Caco-2 (cell line): ENCODE measurements at regions not wholly inside any gene's neighbourhood (a gene's known extent, or its start where the extent isn't known, plus 50 kb on each side); places are given as distances from the start of the nearest gene placed in this dataset.

Source experiments
- BruUV-seq: library from RNA; stranded (reverse); fragments of 400-500 nt; replicated peaks from 2 replicates; lab custom pipeline; 2021; lab: Mats Ljungman, UMichigan
- CTCF ChIA-PET: fragments of 300-600 bp; sonication (Branson Sonifier 250); formaldehyde crosslinking; loops from one replicate; lab custom pipeline; 2022; ENCODE audit warnings: antibody characterized with exemption; lab: Charles Lee
- POLR2A ChIA-PET: fragments of 300-600 bp; sonication (Branson Sonifier 250); formaldehyde crosslinking; loops from one replicate; lab custom pipeline; 2022; ENCODE audit warnings: antibody characterized with exemption; lab: Charles Lee
- DNase-seq, 2 experiments: peaks; one replicate each; pipeline versions ENCODE4 v3.0.0 to v3.0.0-alpha.2; 2020 to 2022
- H3K27me3 ChIP-seq: replicated peaks from 2 replicates; pipeline ENCODE4 v1.6.0; 2011; ENCODE audit warnings: low read length; ENCODE audit not compliant: control insufficient read depth, insufficient read depth
- H3K36me3 ChIP-seq: 2 replicates; pipeline ENCODE4 v1.5.1; 2011; ENCODE audit warnings: low read length; ENCODE audit not compliant: control insufficient read depth, insufficient read depth
- H3K4me1 ChIP-seq: fragments of 250-450 bp; sonication (Bioruptor Pico); 2 replicates; pipeline ENCODE4 v1.5.1; 2020; ENCODE audit warnings: mild to moderate bottlenecking
- H3K4me3 ChIP-seq: 2 replicates; pipeline ENCODE4 v1.5.1; 2011; ENCODE audit warnings: low read depth, mild to moderate bottlenecking, control low read depth, low read length
- H3K9me3 ChIP-seq: fragments of 250-450 bp; sonication (Bioruptor Pico); 2 replicates; pipeline ENCODE4 v1.5.1; 2020; ENCODE audit warnings: mild to moderate bottlenecking, moderate library complexity
- H3K27ac Mint-ChIP-seq: one replicate; pipeline ENCODE4 v1.8.0; 2022; ENCODE audit warnings: mixed read lengths; ENCODE audit not compliant: unreplicated experiment
- H3K27me3 Mint-ChIP-seq: one replicate; pipeline ENCODE4 v1.8.0; 2022; ENCODE audit warnings: mixed read lengths; ENCODE audit not compliant: insufficient read depth, unreplicated experiment
- H3K36me3 Mint-ChIP-seq: one replicate; pipeline ENCODE4 v1.8.0; 2022; ENCODE audit warnings: mild to moderate bottlenecking, mixed read lengths; ENCODE audit not compliant: insufficient read depth, unreplicated experiment
- H3K4me1 Mint-ChIP-seq: one replicate; pipeline ENCODE4 v1.8.0; 2022; ENCODE audit warnings: low read depth, mixed read lengths; ENCODE audit not compliant: unreplicated experiment
- H3K4me3 Mint-ChIP-seq: one replicate; pipeline ENCODE4 v1.8.0; 2022; ENCODE audit warnings: mild to moderate bottlenecking, moderate library complexity, mixed read lengths; ENCODE audit not compliant: unreplicated experiment
- H3K9me3 Mint-ChIP-seq: one replicate; pipeline ENCODE4 v1.8.0; 2022; ENCODE audit warnings: mixed read lengths; ENCODE audit not compliant: unreplicated experiment
- intact Hi-C: fragments of 100-400 bp; cut with micrococcal nuclease; formaldehyde crosslinking; loops from one replicate; pipeline ENCODE4 v1.10.0; 2022; ENCODE audit not compliant: unreplicated experiment
- TF ChIP-seq, protein P1 (sequence below), 2 experiments: fragments of 200-600 bp in 1 of 2; IDR thresholded peaks; 1 replicate in 1 of 2; 2 replicates in 1 of 2; pipeline versions ENCODE4 v1.5.1 to v1.8.0; 2011 to 2022; ENCODE audit warnings: antibody characterized with exemption in 1 of 2, control low read depth in 1 of 2, inconsistent platforms in 1 of 2, low read depth in 1 of 2, low read length in 1 of 2, mild to moderate bottlenecking in 1 of 2, moderate library complexity in 1 of 2; ENCODE audit not compliant: insufficient read depth in 1 of 2, severe bottlenecking in 1 of 2, unreplicated experiment in 1 of 2

DNA sequence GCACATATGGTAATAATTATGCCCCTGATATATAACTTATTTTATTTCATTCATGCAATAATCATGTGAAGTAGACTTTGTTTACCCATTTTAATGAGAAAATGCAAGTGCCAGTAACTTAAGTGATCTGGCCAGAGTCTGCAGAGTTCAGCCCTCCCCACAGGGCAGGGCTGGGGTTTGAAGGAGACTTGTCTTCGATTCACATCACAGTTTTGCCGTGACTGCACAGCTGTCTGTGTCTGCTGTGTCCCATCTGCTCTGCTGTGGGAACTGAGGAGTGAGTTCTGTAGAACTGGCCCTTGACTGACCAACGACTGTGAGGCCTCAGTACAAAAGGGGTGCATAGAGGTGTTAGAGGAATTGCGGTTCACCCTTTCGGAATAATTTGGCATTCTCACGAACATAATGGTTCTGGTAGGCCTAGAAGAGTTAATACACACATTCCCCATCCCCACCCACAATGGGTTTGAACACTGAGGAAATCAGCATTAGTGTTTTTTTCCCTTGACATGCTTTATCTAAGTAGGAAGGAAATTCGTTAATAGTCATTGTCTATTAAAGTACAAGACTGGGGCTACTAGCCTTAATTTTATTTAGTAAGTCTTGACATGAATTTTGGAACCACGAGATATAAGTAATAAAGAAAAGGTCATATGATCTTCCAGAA is 113.6 kb upstream of the MON1B start:
- intact Hi-C loops: no loop called here
- H3K27me3 Mint-ChIP-seq: no peaks in the 10 kb centered on the region
- no peak overlapping the region for H3K27ac Mint-ChIP-seq
- Histone ChIP-seq H3K4me3 (no peak overlapping the region), H3K4me1 (no peaks in the 10 kb centered on the region), H3K27me3 (no peaks in the 10 kb centered on the region; the same call in 1 of the 2 replicates), H3K36me3 (no peaks in the 10 kb centered on the region), H3K9me3 (no peaks in the 10 kb centered on the region; the same call in 1 of the 2 replicates)
- DNase-seq: no peak
- no TSS peak for BruUV-seq
- CTCF ChIA-PET: no interaction called here
- peaks cover 6% of the 10 kb centered on the region for H3K9me3 Mint-ChIP-seq
- H3K36me3 Mint-ChIP-seq: no peaks in the 10 kb centered on the region
- POLR2A ChIA-PET: no interaction called here
- no peak overlapping the region for H3K4me3 Mint-ChIP-seq
- H3K4me1 Mint-ChIP-seq: no peaks in the 10 kb centered on the region
- TF ChIP-seq, protein P1, sequence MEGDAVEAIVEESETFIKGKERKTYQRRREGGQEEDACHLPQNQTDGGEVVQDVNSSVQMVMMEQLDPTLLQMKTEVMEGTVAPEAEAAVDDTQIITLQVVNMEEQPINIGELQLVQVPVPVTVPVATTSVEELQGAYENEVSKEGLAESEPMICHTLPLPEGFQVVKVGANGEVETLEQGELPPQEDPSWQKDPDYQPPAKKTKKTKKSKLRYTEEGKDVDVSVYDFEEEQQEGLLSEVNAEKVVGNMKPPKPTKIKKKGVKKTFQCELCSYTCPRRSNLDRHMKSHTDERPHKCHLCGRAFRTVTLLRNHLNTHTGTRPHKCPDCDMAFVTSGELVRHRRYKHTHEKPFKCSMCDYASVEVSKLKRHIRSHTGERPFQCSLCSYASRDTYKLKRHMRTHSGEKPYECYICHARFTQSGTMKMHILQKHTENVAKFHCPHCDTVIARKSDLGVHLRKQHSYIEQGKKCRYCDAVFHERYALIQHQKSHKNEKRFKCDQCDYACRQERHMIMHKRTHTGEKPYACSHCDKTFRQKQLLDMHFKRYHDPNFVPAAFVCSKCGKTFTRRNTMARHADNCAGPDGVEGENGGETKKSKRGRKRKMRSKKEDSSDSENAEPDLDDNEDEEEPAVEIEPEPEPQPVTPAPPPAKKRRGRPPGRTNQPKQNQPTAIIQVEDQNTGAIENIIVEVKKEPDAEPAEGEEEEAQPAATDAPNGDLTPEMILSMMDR (IDR thresholded peaks at IDR 0.05; ENCODE audit: insufficient read depth in 1 of 2, low read depth in 1 of 2, low read length in 1 of 2, severe bottlenecking in 1 of 2, unreplicated experiment in 1 of 2): no peak

- ChIA-PET POLR2A (interaction anchor here (0.6 kb wide), 1 partner anchor 1336 kb away, joined by 3 read pairs; no protein-coding TSS in a partner anchor), CTCF (no interaction called here)
- Mint-ChIP-seq H3K4me1 (no peaks in the 10 kb centered on the region), H3K27me3 (peaks cover 12% of the 10 kb centered on the region), H3K9me3 (no peaks in the 10 kb centered on the region), H3K36me3 (no peaks in the 10 kb centered on the region), H3K27ac (no peak overlapping the region), H3K4me3 (no peak overlapping the region)
- no peak overlapping the region for H3K4me3 ChIP-seq
- no peak for DNase-seq
- H3K27me3 ChIP-seq: no peaks in the 10 kb centered on the region; the same call in 1 of the 2 replicates
- no peaks in the 10 kb centered on the region for H3K4me1 ChIP-seq
- intact Hi-C loops: no loop called here
- H3K9me3 ChIP-seq: no peaks in the 10 kb centered on the region
- TF ChIP-seq, protein P1 (IDR thresholded peaks at IDR 0.05; ENCODE audit: insufficient read depth in 1 of 2, low read depth in 1 of 2, low read length in 1 of 2, severe bottlenecking in 1 of 2, unreplicated experiment in 1 of 2): no peak
- no TSS peak for BruUV-seq
- no peaks in the 10 kb centered on the region for H3K36me3 ChIP-seq
Observed at GRCh38 chr16:77085981-77086380, 105.0 kb upstream of the MON1B start.

DNA sequence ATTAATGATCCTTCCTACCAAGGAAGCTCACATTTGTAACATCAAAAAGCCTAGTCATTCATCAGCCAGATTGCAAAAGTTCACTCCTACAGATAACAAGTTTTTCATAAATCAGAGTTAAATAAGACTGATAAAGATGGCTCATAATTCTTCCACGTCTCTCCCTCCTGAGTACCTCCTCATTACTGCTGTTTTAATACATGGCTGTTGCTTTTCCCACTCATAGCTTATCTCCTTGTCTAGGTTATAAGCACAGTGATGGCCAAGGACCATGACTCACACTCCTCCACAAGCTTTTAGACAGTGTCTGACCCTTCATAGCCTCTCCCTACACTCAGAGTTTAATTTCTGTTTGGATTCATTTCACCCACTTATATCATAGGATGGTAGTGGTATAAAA is 100.9 kb upstream of the MON1B start:
- DNase-seq: no peak
- ChIA-PET POLR2A (no interaction called here), CTCF (no interaction called here)
- H3K4me1 ChIP-seq: no peaks in the 10 kb centered on the region
- intact Hi-C loops: no loop called here
- H3K4me3 ChIP-seq: no peak overlapping the region
- no peak overlapping the region for H3K27ac Mint-ChIP-seq
- no peaks in the 10 kb centered on the region for H3K4me1 Mint-ChIP-seq
- H3K9me3 ChIP-seq: no peaks in the 10 kb centered on the region
- H3K4me3 Mint-ChIP-seq: no peak overlapping the region
- no peaks in the 10 kb centered on the region for H3K36me3 Mint-ChIP-seq
- TF ChIP-seq, protein P1 (IDR thresholded peaks at IDR 0.05; ENCODE audit: insufficient read depth in 1 of 2, low read depth in 1 of 2, low read length in 1 of 2, severe bottlenecking in 1 of 2, unreplicated experiment in 1 of 2): no peak
- H3K9me3 Mint-ChIP-seq: no peaks in the 10 kb centered on the region
- peaks cover 26% of the 10 kb centered on the region for H3K27me3 Mint-ChIP-seq
- H3K27me3 ChIP-seq: no peaks in the 10 kb centered on the region; the same call in 1 of the 2 replicates
- no peaks in the 10 kb centered on the region for H3K36me3 ChIP-seq
- no TSS peak for BruUV-seq
